ENCODE measurements at regions not wholly inside any gene's neighbourhood (a gene's known extent, or its start where the extent isn't known, plus 50 kb on each side); places are given as distances from the start of the nearest gene placed in this dataset.
A peak's percentile ranks its signal among the peaks of the same experiment; 100 is the strongest.

GRCh38 chr9:79974806-79975422, 403.1 kb downstream of the TLE4 start:
- Mint-ChIP-seq H3K36me3 (ENCODE audit: insufficient read depth in 1 of 3, low read depth in 3 of 3) (no peaks in the 10 kb centered on the region), H3K4me1 (peaks cover 19 to 26% of the 10 kb centered on the region in 2 experiments), H3K27me3 (ENCODE audit: low read depth) (peaks cover 13% of the 10 kb centered on the region), H3K27ac (no peak overlapping the region), H3K9me3 (no peaks in the 10 kb centered on the region), H3K4me3 (no peak overlapping the region; a peak in 1 of 5 replicates)
- Histone ChIP-seq H4K91ac (ENCODE audit: insufficient read length, low read depth, low read length) (no peak overlapping the region), H3K4me2 (ENCODE audit: insufficient read depth, insufficient read length, low read length) (no peak overlapping the region), H3K9me3 (ENCODE audit: control insufficient read depth, low read depth, low read length) (no peaks in the 10 kb centered on the region), H2AK5ac (ENCODE audit: insufficient read length, low read length) (no peak overlapping the region), H3K14ac (ENCODE audit: insufficient read depth, low read length) (no peak overlapping the region), H3K4me1 (ENCODE audit: insufficient read depth, low read length) (peaks cover 4% of the 10 kb centered on the region; the same call in 1 of the 2 replicates), H3K9ac (ENCODE audit: extremely low read depth, insufficient read length, low read length) (no peak overlapping the region), H3K4ac (ENCODE audit: low read depth, low read length) (no peak overlapping the region), H3T11ph (ENCODE audit: low read length) (no peak overlapping the region), H4K20me1 (ENCODE audit: control insufficient read depth, insufficient read depth, insufficient read length) (no peaks in the 10 kb centered on the region), H2BK15ac (ENCODE audit: low read depth, low read length) (no peak overlapping the region), H4K5ac (ENCODE audit: insufficient read length, low read depth, low read length) (no peak overlapping the region), H3K56ac (ENCODE audit: insufficient read length, low read depth, low read length) (no peak overlapping the region), H2BK12ac (ENCODE audit: insufficient read length, low read depth, low read length) (no peak overlapping the region), H3K27me3 (ENCODE audit: insufficient read depth, low read length) (no peaks in the 10 kb centered on the region), H3K79me1 (ENCODE audit: insufficient read depth, low read depth, low read length, poor library complexity, severe bottlenecking) (no peaks in the 10 kb centered on the region), H2AFZ (ENCODE audit: low read length) (peak overlapping the region; percentile 83), H2BK120ac (ENCODE audit: low read depth, low read length, poor library complexity, severe bottlenecking) (no peak overlapping the region), H3K18ac (ENCODE audit: insufficient read length, low read depth, low read length) (no peak overlapping the region), H3K79me2 (ENCODE audit: insufficient read depth, low read length) (no peaks in the 10 kb centered on the region), H3K23me2 (ENCODE audit: insufficient read length, low read depth, low read length, poor library complexity, severe bottlenecking) (no peaks in the 10 kb centered on the region), H3K23ac (ENCODE audit: insufficient read length, low read depth, low read length) (no peak overlapping the region), H3K27ac (ENCODE audit: insufficient read length, low read depth, low read length) (no peak overlapping the region), H4K8ac (replicated peaks; ENCODE audit: insufficient read length, low read depth, low read length) (no peak overlapping the region), H2BK5ac (ENCODE audit: insufficient read length, low read length) (no peak overlapping the region), H2BK20ac (ENCODE audit: low read depth, low read length, poor library complexity, severe bottlenecking) (no peak overlapping the region)
- TF ChIP-seq CTCF (conservative IDR thresholded peaks at IDR 0.05): no peak
- no CpG with 5 or more reads among the region's 12 CpGs for WGBS (ENCODE audit: extremely low coverage, insufficient read length, low lambda C conversion rate)
- peak; percentile 53 for DNase-seq

All from H9 (cell line).